ENCODE measurements at regions not wholly inside any gene's neighbourhood (a gene's known extent, or its start where the extent isn't known, plus 50 kb on each side); places are given as distances from the start of the nearest gene placed in this dataset.
"Not testable (repeated sequence)": the region's sequence is repeated elsewhere in the genome, so short reads cannot be mapped to it uniquely, and the experiment has no call there.

- Histone ChIP-seq H3K4me1 (ENCODE audit: low read depth) (peaks cover 25% of the 10 kb centered on the region), H3K4me3 (no peak overlapping the region), H3K9me3 (ENCODE audit: low read depth) (no peaks in the 10 kb centered on the region), H3K27ac (peak overlapping the region; percentile 67), H3K27me3 (no peaks in the 10 kb centered on the region), H3K36me3 (no peaks in the 10 kb centered on the region)
- TF ChIP-seq CTCF (IDR thresholded peaks at IDR 0.05; ENCODE audit: low read depth, low read length) = no peak
- DNase-seq (ENCODE audit: low read depth in 1 of 2, low spot score in 1 of 2) = peak in 1 of 2 donors; percentile 63
Measured at GRCh38 chr7:118878336-118878735, 653.8 kb downstream of the ANKRD7 start.

- DNase-seq (ENCODE audit: low read depth in 1 of 2, low spot score in 1 of 2) = no peak
- no peaks in the 10 kb centered on the region for H3K9me3 ChIP-seq (ENCODE audit: low read depth)
- no peak overlapping the region for H3K27ac ChIP-seq
- H3K36me3 ChIP-seq = no peaks in the 10 kb centered on the region
- H3K4me1 ChIP-seq (ENCODE audit: low read depth) = no peaks in the 10 kb centered on the region
- no peaks in the 10 kb centered on the region for H3K27me3 ChIP-seq
- no peak for TF ChIP-seq CTCF (IDR thresholded peaks at IDR 0.05; ENCODE audit: low read depth, low read length)
- H3K4me3 ChIP-seq = no peak overlapping the region
Measured at GRCh38 chr7:118898284-118898683, 673.8 kb downstream of the ANKRD7 start.

GRCh38 chr7:118902600-118902999, 678.1 kb downstream of the ANKRD7 start:
- no peaks in the 10 kb centered on the region for H3K27me3 ChIP-seq
- no peak overlapping the region for H3K4me3 ChIP-seq
- no peak overlapping the region for H3K27ac ChIP-seq
- H3K9me3 ChIP-seq (ENCODE audit: low read depth) = no peaks in the 10 kb centered on the region
- H3K36me3 ChIP-seq = no peaks in the 10 kb centered on the region
- no peak for TF ChIP-seq CTCF (IDR thresholded peaks at IDR 0.05; ENCODE audit: low read depth, low read length)
- DNase-seq (ENCODE audit: low read depth in 1 of 2, low spot score in 1 of 2) = no peak
- H3K4me1 ChIP-seq (ENCODE audit: low read depth) = no peaks in the 10 kb centered on the region

- Histone ChIP-seq H3K4me3 (no peak overlapping the region), H3K4me1 (ENCODE audit: low read depth) (peaks cover 4% of the 10 kb centered on the region), H3K36me3 (no peaks in the 10 kb centered on the region), H3K9me3 (ENCODE audit: low read depth) (no peaks in the 10 kb centered on the region), H3K27ac (no peak overlapping the region), H3K27me3 (no peaks in the 10 kb centered on the region)
- TF ChIP-seq CTCF (IDR thresholded peaks at IDR 0.05; ENCODE audit: low read depth, low read length) = no peak
- DNase-seq (ENCODE audit: low read depth in 1 of 2, low spot score in 1 of 2) = no peak
Measured at GRCh38 chr7:118907911-118908527, 683.5 kb downstream of the ANKRD7 start.

- not testable (repeated sequence) for H3K4me1 ChIP-seq (ENCODE audit: low read depth); H3K9me3 ChIP-seq (ENCODE audit: low read depth); H3K27ac ChIP-seq; DNase-seq (ENCODE audit: low read depth in 1 of 2, low spot score in 1 of 2); H3K4me3 ChIP-seq; H3K27me3 ChIP-seq; H3K36me3 ChIP-seq
Measured at GRCh38 chr7:118916120-118916519, 691.6 kb downstream of the ANKRD7 start.

- DNase-seq (ENCODE audit: low read depth in 1 of 2, low spot score in 1 of 2) = peak; percentile 10 to 23
- Histone ChIP-seq H3K27me3 (no peaks in the 10 kb centered on the region), H3K4me3 (no peak overlapping the region), H3K4me1 (ENCODE audit: low read depth) (no peaks in the 10 kb centered on the region), H3K27ac (no peak overlapping the region), H3K9me3 (ENCODE audit: low read depth) (no peaks in the 10 kb centered on the region), H3K36me3 (no peaks in the 10 kb centered on the region)
- TF ChIP-seq CTCF (IDR thresholded peaks at IDR 0.05; ENCODE audit: low read depth, low read length) = no peak
Measured at GRCh38 chr7:118918556-118918955, 694.1 kb downstream of the ANKRD7 start.

All from cardiac muscle cell (in vitro differentiated cells and primary cell).